ENCODE measurements at regions not wholly inside any gene's neighbourhood (a gene's known extent, or its start where the extent isn't known, plus 50 kb on each side); places are given as distances from the start of the nearest gene placed in this dataset.

DNA sequence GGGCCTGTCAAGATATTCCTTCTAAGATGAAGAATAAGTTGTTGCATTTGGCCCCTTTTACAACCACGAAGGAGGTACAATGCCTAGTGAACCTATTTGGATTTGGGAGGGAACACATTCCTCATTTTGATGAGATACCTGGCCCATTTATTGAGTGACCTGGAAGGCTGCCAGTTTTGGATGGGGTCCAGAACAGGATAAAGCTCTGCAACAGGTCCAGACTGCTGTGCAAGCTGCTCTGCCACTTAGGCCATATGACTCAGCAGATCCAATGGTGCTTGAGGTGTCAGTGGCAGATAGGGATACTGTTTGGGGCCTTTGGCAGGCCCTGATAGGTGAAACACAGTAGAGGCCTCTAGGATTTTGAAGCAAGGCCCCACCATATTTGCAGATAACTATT, 704.6 kb downstream of the CCSER2 start:
- Mint-ChIP-seq H3K9me3 (peaks cover 6% of the 10 kb centered on the region), H3K4me3 (no peak overlapping the region)
- intact Hi-C loops (cut with DNase I, micrococcal nuclease): no loop called here

DNA sequence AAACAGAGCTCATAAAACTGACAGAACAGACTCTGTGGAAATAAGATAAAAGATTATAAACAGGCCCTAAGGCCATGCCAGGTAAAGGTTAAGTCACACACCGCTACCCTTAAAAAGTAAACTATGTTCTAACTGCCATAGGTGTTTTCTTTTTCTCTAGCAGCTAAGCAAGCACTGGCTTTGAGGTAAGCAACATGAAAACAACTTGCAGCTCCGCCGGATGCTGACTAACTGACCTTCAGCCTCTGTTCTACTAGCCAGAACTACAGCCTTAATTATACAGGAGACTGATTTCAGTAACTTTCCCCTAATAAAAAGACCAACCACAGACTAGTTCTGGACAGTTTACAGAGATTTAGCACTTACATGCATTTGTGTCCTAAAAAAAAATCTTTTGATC, 708.3 kb downstream of the CCSER2 start:
- Mint-ChIP-seq H3K9me3 (peaks cover 7% of the 10 kb centered on the region), H3K27ac (no peak overlapping the region), H3K4me3 (no peak overlapping the region), H3K36me3 (ENCODE audit: low read depth) (no peaks in the 10 kb centered on the region), H3K4me1 (ENCODE audit: low read depth) (no peaks in the 10 kb centered on the region), H3K27me3 (no peaks in the 10 kb centered on the region)
- Histone ChIP-seq H3K4me1 (ENCODE audit: insufficient read depth, low read length) (no peaks in the 10 kb centered on the region), H3K27ac (ENCODE audit: low read depth in 1 of 2, low read length in 2 of 2) (no peak overlapping the region), H3K36me3 (ENCODE audit: insufficient read depth, low read length) (no peaks in the 10 kb centered on the region), H3K9me3 (ENCODE audit: control insufficient read depth in 1 of 2, insufficient read depth in 1 of 2, low read length in 2 of 2) (peaks cover 4 to 7% of the 10 kb centered on the region in 2 experiments), H3K27me3 (ENCODE audit: control insufficient read depth in 1 of 2, insufficient read depth in 2 of 2, low read length in 2 of 2) (no peaks in the 10 kb centered on the region), H3K4me3 (ENCODE audit: low read length) (no peak overlapping the region)
- intact Hi-C loops (cut with DNase I, micrococcal nuclease): no loop called here
- TF ChIP-seq, protein P1, sequence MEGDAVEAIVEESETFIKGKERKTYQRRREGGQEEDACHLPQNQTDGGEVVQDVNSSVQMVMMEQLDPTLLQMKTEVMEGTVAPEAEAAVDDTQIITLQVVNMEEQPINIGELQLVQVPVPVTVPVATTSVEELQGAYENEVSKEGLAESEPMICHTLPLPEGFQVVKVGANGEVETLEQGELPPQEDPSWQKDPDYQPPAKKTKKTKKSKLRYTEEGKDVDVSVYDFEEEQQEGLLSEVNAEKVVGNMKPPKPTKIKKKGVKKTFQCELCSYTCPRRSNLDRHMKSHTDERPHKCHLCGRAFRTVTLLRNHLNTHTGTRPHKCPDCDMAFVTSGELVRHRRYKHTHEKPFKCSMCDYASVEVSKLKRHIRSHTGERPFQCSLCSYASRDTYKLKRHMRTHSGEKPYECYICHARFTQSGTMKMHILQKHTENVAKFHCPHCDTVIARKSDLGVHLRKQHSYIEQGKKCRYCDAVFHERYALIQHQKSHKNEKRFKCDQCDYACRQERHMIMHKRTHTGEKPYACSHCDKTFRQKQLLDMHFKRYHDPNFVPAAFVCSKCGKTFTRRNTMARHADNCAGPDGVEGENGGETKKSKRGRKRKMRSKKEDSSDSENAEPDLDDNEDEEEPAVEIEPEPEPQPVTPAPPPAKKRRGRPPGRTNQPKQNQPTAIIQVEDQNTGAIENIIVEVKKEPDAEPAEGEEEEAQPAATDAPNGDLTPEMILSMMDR (IDR thresholded peaks at IDR 0.05): no peak
- ATAC-seq (ENCODE audit: poor library complexity) (no peak), DNase-seq (no peak)
- CTCF ChIA-PET: no interaction called here
- POLR2A ChIA-PET: no interaction called here

More for the DNA sequence above, 704.6 kb downstream of the CCSER2 start:
- Mint-ChIP-seq H3K36me3 (ENCODE audit: low read depth) (no peaks in the 10 kb centered on the region), H3K27me3 (no peaks in the 10 kb centered on the region), H3K27ac (no peak overlapping the region), H3K4me1 (ENCODE audit: low read depth) (no peaks in the 10 kb centered on the region)
- no peaks in the 10 kb centered on the region for H3K27me3 ChIP-seq (ENCODE audit: control insufficient read depth in 1 of 2, insufficient read depth in 2 of 2, low read length in 2 of 2)
- H3K27ac ChIP-seq (ENCODE audit: low read depth in 1 of 2, low read length in 2 of 2): no peak overlapping the region
- DNase-seq (no peak), ATAC-seq (ENCODE audit: poor library complexity) (no peak)
- no peaks in the 10 kb centered on the region for H3K36me3 ChIP-seq (ENCODE audit: insufficient read depth, low read length)
- no peaks in the 10 kb centered on the region for H3K9me3 ChIP-seq (ENCODE audit: control insufficient read depth in 1 of 2, insufficient read depth in 1 of 2, low read length in 2 of 2)
- ChIA-PET POLR2A (no interaction called here), CTCF (no interaction called here)
- H3K4me3 ChIP-seq (ENCODE audit: low read length): no peak overlapping the region
- no peaks in the 10 kb centered on the region for H3K4me1 ChIP-seq (ENCODE audit: insufficient read depth, low read length)
- TF ChIP-seq, protein P1 (IDR thresholded peaks at IDR 0.05): no peak

DNA sequence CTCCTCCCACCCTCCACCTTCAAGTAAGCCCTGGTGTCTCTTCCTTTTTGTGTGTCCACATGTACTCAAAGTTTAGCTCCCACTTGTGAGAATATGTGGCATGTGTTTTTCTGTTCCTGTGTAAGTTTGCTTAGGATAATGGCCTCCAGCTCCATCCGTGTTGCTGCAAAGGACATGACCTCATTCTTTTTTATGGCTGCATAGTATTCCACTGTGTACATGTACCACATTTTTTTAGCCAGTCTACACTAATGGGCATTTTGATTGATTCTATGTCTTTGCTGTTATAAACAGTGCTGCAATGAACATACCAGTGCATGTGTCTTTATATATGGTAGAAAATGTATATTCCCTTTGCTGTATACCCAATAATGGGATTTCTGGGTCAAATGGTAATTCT, 710.9 kb downstream of the CCSER2 start:
- Histone ChIP-seq H3K9me3 (ENCODE audit: control insufficient read depth in 1 of 2, insufficient read depth in 1 of 2, low read length in 2 of 2) (peaks cover 4 to 7% of the 10 kb centered on the region in 2 experiments), H3K27me3 (ENCODE audit: control insufficient read depth in 1 of 2, insufficient read depth in 2 of 2, low read length in 2 of 2) (no peaks in the 10 kb centered on the region), H3K4me1 (ENCODE audit: insufficient read depth, low read length) (no peaks in the 10 kb centered on the region), H3K36me3 (ENCODE audit: insufficient read depth, low read length) (no peaks in the 10 kb centered on the region), H3K4me3 (ENCODE audit: low read length) (no peak overlapping the region), H3K27ac (ENCODE audit: low read depth in 1 of 2, low read length in 2 of 2) (no peak overlapping the region)
- Mint-ChIP-seq H3K27ac (no peak overlapping the region), H3K36me3 (ENCODE audit: low read depth) (no peaks in the 10 kb centered on the region), H3K27me3 (no peaks in the 10 kb centered on the region), H3K9me3 (peaks cover 14% of the 10 kb centered on the region), H3K4me1 (ENCODE audit: low read depth) (no peaks in the 10 kb centered on the region), H3K4me3 (no peak overlapping the region)
- intact Hi-C loops (cut with DNase I, micrococcal nuclease): no loop called here
- CTCF ChIA-PET: no interaction called here
- TF ChIP-seq, protein P1 (IDR thresholded peaks at IDR 0.05): no peak
- DNase-seq: no peak
- ATAC-seq (ENCODE audit: poor library complexity): no peak
- POLR2A ChIA-PET: no interaction called here
